HK-2 (cell line): ENCODE measurements at regions not wholly inside any gene's neighbourhood (a gene's known extent, or its start where the extent isn't known, plus 50 kb on each side); places are given as distances from the start of the nearest gene placed in this dataset.
A peak's percentile ranks its signal among the peaks of the same experiment; 100 is the strongest.
"Not testable (repeated sequence)": the region's sequence is repeated elsewhere in the genome, so short reads cannot be mapped to it uniquely, and the experiment has no call there.

ENCODE experiments used
- DNase-seq: peaks from one replicate; pipeline ENCODE4 v3.0.0-alpha.2; 2018; ENCODE audit not compliant: unreplicated experiment

DNA sequence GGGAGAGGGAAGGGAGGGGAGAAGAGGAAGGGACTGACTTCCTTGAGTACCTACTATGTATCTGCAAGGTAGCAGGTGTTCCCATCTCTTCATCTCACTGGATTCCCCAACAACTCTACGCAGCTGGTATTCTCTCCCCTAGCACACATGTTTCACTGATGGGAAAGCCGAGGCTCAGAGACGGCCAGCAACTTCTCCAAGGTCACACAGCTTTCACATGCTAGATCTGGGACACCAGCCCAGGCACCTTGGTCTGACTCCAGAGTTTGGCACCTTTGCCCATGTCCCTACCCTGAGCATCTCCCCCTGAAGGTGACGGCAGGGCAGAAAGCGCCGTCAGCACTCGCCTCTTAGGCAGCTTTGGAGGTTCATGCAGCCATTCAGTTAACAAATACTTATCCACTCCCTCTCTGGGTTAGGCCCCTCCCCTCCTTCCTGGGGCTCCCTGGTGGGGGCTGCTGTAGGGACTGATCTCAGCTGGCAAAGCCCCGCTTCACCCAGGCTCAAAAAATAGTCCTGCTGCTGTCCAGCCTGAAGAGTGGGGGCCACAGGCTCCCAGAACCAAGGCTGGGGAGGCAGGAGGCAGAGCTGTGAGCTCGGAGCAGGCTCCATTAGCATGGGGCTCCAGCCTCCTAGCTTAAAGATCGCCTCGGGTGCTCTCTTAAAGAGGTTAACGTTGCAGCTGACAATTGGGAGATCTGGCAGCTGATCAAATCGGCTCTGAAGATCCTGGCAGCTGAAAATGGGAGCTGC, 79.4 kb downstream of the IGLL1 start:
- DNase-seq = no peak

DNA sequence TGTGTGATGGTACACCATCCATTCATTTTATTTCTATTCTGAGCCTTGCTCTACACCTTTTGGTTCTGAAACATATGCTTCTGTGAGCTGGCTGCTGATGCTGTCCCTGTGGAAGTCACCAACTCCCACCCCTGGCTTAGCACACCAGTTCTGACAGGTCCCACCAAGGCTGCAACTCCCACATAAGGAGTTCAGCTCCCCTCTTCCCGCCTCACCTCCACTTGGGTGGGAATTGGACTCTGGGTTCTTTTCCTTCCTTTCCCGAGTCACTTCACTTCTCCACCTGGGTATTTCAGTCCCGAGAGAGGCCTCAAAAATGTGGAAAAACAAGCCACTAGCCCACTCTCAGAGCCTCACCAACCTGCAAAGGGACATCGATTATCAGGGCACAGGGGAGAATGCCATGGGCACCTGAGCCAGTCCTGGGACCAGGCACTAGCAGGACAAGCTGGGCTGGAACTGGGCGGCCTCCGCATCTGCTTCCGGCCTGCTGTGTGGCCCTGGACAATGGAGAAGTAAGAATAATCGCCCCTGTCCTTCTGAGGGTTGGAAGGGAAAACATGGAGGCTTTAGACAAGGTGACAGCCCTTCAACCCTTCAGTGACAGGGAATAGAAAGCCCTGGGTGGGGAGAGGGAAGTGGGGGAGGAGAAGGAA, 80.1 kb downstream of the IGLL1 start:
- no peak for DNase-seq

DNA sequence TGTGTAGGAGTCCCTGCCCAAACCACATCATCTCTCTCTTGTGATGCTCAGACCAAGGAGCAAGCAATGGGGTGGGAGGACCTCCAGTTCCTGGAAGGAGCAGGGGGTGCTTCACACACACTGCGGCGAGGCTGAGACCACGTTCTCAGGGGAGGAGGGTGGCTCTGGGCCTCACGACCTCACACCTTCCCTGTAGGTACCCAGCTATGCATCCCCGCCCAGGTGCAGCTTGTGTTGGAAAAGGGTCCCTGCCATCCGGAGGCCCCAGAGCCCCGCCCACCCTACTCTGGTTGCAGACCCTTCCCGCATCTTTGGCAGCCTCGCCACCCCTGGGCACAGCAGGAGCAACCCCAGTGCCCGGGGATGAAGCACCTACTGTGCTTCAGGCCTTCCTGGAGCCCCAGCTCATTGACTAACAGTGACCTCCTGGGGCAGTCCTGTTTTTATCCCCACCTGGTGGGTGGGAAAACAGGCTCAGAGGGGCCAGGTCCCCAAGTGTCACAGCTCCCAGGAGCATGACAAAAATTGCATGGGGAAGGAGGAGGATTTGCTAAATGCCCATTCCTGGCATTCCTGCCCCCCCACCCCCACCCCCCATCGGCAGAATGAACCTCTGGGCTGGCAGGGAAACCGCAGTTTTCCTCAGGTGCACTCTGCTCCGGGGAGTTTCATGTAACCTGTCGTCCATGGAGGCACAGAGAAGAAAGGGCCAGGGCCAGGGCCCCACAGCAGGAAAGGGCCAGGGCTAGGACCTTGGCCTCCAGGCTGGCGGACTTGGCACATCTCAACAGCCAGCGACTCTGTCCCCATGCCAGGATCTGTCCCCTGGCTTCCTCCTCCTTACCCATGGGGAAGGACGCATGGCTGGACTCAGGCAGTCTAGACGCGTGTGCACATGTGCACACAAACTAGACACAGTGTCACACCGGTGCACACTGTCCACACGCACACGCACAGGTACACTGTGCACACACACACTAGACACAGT, 81.0 kb downstream of the IGLL1 start:
- DNase-seq = no peak

DNA sequence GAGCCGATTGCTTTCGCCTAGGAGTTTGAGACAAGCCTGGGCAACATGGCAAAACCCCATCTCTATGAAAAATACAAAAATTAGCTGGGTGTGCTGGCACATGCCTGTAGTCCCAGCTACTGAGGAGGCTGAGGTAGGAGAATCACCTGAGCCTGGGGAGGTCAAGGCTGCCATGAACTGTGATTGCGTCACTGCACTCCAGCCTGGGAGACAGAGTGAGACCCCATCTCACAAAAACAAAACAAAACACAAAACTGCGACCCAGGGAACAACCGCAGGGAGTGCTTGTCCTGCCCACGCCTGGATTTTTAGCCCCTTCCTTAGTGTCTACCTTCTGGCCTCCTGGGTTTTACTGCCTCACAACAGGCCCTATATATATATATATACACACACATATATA, 82.2 kb downstream of the IGLL1 start:
- not testable (repeated sequence) for DNase-seq

DNA sequence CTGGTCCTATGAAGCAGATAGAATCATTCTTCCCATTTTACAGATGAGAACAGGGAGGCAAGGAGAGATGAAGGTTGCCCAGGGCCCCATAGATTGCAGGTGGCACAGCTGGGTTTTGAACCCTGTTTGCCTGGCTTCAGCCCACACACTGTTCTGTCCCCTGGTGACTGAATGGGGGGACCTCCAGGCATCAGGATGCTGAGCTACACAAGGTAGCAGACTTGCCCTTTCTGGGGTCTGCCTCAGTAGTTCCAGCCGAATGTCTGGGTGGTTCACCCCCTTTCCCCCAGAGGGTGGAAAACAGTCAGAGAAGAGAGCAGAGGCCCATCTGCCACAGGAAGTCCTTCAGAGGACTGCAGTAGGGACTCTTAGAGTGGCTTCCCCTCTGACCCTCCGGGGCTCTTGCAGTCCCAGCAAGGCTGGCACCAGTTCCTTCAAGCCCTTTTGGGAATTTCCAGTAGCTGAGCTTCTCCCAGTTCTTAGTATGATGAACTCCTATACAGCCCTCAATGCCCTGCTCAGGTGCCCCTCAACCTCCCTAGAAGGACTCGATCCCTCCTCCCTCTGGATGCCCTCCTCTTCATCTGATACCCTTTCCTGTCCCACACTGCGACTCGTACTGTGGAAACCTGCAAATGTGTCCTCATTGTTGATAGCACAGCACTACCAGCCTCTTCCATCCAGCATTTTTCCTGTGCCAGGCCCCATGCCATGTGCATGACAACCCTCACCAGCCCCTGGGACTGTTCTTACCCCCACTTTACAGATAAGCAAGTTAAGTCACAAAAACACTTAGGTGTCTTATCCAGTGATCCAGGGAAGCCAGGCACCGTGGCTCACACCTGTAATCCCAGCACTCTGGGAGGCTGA, 82.8 kb downstream of the IGLL1 start:
- no peak for DNase-seq

DNA sequence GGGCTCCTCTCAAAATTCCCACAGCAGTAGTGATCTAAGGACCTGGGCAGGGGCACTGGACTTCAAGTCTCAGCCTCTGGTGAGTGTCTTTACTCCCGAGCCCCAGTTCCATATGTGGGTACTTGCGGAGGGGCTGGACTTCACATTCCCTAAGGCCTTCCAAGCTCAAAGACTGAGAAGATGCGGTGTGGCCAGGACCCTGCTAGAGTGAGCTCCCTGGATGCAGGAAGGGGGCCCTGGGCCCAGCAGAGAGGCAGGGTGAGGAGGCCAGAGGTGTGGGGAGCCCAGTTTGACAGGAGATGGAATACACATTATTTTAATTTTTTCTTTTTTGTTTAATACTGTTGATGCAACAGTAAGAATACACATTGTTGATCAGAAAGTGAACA, 83.7 kb downstream of the IGLL1 start:
- no peak for DNase-seq

DNA sequence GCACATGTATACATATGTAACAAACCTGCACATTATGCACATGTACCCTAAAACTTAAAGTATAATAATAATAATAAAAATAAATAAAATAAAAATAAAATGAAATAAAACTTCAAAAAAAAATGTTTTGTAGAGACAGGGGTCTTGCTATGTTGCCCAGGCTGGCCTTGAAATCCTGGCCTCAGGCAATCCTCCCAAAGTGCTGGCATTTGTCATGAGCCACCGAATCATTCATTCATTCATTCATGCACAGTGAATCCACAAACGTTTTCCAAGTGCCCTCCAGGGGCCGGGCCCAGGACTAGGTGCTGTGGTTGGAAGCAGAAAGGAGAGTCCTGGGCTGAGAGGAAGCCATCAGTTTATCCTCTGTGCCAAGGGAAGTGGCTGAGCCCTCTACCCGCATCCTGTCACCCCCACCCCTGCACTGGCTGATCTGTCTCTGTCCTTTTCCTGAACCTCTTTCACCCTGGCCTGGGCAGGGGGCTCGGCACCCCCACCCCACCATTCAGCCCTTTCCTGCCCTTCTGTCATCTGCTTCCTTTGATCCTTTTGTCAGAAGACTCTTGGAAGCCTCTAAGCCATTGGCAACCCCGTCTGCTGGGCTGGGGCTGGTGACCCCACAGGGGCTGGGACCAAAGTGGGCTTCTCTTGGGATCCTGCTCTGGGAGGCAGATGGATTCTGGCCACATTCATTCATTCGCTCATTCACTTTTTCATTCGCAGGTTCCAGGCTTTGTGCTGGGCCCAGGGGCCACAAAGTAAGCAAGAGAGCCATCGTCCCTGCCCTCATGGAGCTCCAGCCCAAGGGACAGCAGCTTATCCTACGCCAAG, 84.3 kb downstream of the IGLL1 start:
- no peak for DNase-seq

DNA sequence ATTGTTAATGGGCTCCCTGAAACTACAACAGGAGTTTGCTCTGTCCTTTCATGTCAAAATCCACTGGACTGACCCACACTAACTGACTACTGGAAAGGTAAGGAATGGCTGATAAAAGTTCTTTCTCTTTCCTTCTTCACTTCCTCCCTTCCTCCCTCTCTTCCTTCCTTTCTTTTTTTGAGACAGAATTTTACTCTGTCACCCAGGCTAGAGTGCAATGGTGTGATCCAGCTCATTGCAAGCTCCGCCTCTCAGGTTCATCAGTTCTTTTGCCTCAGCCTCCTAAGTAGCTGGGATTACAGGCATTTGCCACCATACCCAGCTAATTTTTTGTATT, 85.2 kb downstream of the IGLL1 start:
- no peak for DNase-seq

DNA sequence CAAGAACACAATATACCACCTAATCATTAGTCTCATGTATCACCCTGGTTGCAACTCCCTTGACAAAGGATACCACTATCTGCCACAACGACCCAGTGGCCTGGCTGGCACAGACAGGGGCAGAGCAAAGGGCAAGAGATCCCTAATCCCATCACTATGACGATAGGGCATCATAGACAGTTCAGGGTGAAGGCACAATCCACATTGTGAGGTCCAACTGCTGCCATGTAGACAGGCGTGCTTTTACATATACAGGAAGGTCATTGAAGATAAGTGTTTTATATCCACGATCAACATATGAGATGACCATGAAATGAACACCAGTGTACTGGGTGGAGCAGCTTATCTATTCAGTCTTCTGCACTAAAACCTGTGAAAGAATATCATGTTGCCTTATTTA, 94.6 kb downstream of the IGLL1 start:
- DNase-seq = no peak

DNA sequence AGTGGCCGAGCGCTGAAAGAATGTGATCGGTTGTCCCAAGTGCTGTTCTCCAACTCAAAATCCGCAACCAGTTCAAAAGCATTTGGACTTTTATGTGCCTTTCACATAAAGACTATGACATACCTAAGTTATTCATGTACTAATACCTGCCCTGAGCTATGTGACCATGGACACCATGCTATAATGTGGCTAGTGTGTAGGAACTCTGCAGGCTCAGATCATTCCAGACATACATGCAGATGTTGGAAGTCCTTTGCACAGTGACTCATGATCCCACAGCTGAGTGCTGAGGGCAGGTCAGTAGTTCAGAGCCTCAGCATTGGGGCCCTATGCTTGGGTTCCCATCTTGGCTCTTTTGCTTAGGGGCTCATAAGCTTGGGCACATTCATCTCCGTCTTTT, 95.4 kb downstream of the IGLL1 start:
- no peak for DNase-seq

DNA sequence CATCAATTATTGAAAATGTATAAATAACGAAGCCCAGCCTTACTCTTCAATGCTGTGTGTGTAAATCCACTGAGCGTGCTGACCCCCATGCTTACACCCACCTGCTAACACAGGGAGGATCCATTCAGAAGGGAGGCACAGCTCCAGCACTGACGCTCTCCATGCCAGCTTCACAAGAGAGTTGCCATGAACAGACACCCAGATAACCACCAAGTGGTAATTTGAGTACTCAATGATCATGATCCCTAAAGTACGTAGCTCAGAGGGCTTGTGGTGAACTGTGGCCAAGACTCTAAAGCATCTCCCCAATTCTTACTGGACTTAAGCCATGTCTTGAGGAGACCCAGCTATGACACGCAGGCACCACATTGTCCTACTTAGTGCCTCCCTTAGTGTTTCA, 98.7 kb downstream of the IGLL1 start:
- DNase-seq = no peak

DNA sequence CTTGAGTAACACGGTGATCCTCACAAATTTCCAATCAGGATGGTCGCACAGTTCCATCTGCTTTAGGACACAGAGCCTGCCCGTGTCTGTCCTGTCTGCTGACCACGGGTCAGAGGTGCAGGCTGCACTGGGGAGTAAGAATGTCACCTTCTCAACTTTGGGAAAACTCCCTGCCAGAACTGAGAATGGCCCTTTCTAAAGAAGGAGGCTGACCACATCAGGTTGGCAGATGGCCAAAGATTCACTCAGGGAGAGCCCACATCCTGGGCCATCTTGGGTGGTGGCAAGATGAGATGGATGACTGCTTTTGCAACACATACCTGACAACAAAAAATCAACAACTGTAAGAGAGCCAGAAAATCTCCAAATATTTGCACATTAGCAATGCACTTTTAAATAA, 101.9 kb downstream of the IGLL1 start:
- DNase-seq = peak; percentile 21

DNA sequence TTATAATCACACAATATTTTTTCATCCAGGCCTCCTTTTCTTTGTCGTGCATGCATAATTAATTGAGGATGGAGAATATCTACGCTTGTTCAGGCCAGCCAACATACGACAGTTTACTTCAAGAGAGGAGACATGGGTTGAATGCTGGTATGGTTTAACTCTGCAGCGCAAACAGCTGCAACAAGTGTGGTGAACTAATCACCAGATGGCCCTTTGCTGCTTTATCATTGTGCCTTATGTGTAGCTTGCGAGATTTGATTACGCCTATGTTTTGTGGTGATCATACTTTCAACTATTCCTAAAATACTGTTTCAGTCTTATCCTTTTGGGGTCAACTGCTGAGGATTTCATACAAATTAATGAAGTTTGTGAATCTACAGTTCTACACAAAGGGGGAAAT, 105.6 kb downstream of the IGLL1 start:
- DNase-seq = not testable (repeated sequence)

DNA sequence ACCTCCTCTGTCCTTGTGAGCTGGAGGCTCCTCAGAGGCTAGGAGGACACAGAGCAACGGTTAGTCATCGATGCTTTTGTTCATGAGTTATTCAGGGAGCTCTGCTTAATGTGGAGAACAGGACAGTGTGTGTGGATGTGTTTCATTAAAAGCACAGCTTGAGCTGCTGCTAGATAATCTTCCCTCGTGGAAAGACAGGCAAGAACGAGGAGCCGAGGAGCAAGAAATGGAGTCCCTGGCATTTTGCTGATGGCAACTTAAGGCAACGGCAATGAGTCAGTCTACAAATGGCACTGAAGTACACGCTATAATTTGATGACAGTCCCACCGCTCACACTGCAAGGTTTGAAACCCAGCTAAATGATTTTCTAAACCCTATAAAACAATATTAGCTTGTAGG, 106.2 kb downstream of the IGLL1 start:
- no peak for DNase-seq

DNA sequence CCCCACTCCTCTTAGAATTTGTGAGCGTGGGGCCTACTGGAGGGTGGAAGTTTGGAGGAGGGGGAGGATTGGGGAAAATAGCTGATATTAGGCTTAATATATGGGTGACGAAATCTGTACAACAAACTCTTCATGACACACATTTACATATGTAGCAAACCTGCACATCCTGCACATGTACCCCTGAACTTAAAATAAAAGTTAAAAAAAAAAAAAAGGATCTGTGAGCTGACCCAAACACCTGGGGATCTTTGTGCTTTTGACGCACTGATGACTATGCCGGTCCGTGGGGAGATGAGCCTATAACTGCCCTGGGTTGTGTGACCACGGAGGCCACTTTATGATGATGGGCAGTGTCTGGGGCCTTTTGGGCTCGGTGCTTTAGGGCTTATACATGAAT, 107.7 kb downstream of the IGLL1 start:
- not testable (repeated sequence) for DNase-seq

DNA sequence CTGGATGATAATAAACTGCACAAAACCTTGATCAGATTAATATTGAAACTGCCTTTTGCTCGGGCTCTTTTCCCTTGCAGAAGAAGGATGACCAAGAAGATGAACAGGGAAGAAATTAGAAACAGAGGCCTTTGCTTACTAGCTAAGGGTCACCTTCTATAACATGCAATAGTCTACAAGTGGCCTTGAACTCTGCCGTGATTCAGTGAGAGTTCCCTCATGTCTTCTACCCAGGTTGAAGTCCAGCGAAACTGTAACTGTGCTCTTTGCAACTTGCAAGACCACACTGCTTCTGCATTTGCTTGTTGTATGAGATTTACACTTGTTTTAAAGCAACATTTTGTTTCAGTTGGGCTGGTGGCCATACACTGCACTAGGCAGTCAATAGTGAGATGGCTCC, 108.4 kb downstream of the IGLL1 start:
- no peak for DNase-seq

DNA sequence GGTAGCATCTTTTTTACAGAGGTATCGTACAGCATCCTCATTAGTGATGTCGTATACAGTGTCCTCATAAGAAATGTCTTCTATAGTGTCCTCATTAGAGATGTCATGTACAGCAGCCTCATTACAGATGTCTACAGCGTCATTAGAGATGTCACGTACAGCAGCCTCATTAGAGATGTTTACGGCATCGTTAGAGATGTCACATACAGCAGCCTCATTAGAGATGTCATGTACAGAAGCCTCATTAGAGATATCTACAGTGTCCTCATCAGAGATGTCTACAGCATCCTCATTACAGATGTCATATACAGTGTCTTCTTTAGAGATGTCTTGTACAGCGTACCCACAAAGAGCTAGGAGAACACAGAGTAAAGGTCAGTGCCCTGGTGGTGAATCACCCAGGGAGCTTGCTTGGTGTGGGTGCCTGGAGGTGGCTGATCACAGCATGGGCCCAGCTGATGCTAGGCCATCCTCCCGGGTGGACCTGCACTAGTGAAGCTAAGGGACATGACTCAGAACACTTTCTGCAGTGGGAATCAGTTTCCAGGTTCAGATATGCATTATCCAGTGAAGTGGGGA, 109.2 kb downstream of the IGLL1 start:
- no peak for DNase-seq

DNA sequence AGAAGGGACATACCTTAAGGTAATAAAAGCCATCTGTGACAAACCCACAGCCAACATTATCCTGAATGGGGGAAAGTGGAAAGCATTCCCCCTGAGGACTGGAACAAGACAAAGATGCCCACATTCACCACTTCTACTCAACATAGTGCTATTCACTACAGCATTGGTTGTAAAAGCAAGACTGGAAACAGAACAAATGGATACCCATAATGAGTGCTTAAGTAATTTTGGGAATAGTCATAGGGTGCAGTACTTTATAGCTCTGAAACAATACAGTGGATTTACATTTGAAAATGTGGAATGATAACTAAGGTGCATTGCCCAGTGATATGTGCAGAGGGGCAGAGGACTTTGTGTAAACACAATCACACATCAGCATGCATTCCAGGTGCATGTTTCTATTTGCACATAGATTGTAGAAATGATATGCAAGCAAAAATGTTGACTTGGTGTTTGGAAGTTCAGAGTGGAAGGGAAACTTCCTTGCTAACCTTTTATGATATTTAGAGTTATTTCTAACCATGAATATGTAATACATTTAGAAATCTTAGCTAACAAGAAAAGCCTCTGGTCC, 112.3 kb downstream of the IGLL1 start:
- DNase-seq = no peak

DNA sequence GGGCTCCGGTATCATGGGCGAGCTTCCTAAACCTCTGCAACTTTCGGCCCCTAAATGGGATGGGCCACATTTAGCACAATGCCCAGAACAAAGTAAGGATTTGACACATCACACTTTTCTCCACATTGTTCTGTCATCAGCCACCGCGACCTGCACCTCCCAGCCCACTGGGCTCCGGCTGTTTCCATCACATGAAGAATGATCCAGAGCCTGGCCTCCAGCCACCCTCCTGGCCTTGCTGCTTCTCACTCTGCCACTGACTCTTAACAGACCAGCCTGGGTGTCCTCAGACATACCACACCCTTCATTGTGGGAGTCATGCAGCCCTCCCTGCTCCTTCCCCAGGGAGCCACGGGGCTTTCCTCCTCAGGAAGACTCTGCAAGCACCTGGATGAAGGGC, 113.7 kb downstream of the IGLL1 start:
- DNase-seq = no peak

DNA sequence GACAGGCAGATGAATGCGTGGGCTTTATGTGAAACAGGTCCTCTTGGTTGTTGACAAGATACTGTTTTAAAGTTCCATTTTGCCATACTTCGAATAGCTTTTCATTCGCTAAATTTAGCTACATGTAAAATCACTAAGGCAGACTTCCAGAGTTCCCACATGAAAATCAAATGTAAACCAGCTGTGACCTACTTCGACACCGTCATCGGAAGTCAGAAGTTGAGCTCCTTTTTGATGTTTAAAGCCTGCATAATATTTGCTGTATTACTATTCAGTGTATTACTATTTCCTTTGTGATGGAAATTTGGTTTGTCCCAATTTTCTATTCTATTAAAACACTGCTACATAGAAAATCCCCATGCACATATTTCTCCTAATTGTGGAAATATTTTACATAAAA, 115.3 kb downstream of the IGLL1 start:
- DNase-seq = not testable (repeated sequence)
